GM12892 (cell line): ENCODE measurements at regions not wholly inside any gene's neighbourhood (a gene's known extent, or its start where the extent isn't known, plus 50 kb on each side); places are given as distances from the start of the nearest gene placed in this dataset.
"Not testable (repeated sequence)": the region's sequence is repeated elsewhere in the genome, so short reads cannot be mapped to it uniquely, and the experiment has no call there.

Experiments
- DNase-seq: peaks from one replicate; pipeline ENCODE4 v3.0.0; 2011; ENCODE audit not compliant: insufficient read length
- FAIRE-seq: peaks from 2 replicates; lab custom pipeline; 2011; peaks lifted over from hg19 to GRCh38; lab: Jason Lieb, UNC
- POLR2A ChIP-seq: IDR thresholded peaks from 2 replicates; pipeline ENCODE4 v1.6.1; 2011; ENCODE audit warnings: low read depth, low read length, control low read depth
- POLR2AphosphoS5 ChIP-seq: IDR thresholded peaks from 2 replicates; pipeline ENCODE4 v1.6.1; 2011; ENCODE audit warnings: low read depth, low read length, control low read depth
- TAF1 ChIP-seq: IDR thresholded peaks from 2 replicates; pipeline ENCODE4 v1.6.1; 2011; ENCODE audit warnings: low read depth, mild to moderate bottlenecking, control low read depth, low read length, borderline replicate concordance

GRCh38 chr10:45547207-45547606 lies 125.4 kb downstream of the ZFAND4 start:
- FAIRE-seq (no peak), DNase-seq (no peak)
- no peak for TF ChIP-seq POLR2AphosphoS5
- no peak for TF ChIP-seq POLR2A
- TF ChIP-seq TAF1: no peak

- TF ChIP-seq POLR2A (no peak), TAF1 (no peak), POLR2AphosphoS5 (no peak)
- FAIRE-seq: no peak
These were observed 127.4 kb downstream of the ZFAND4 start for GRCh38 chr10:45545150-45545549.

GRCh38 chr10:45544191-45544590 lies 128.4 kb downstream of the ZFAND4 start:
- TF ChIP-seq POLR2AphosphoS5 (no peak), POLR2A (no peak), TAF1 (no peak)
- DNase-seq (no peak), FAIRE-seq (no peak)

More at GRCh38 chr10:45545150-45545549, 127.4 kb downstream of the ZFAND4 start:
- DNase-seq: no peak

GRCh38 chr10:45541032-45541431 lies 131.5 kb downstream of the ZFAND4 start:
- not testable (repeated sequence) for DNase-seq

GRCh38 chr10:45540589-45540988 lies 132.0 kb downstream of the ZFAND4 start:
- DNase-seq, FAIRE-seq: not testable (repeated sequence)

More at GRCh38 chr10:45541032-45541431, 131.5 kb downstream of the ZFAND4 start:
- FAIRE-seq: not testable (repeated sequence)

GRCh38 chr10:45539569-45539968 lies 133.0 kb downstream of the ZFAND4 start:
- FAIRE-seq: not testable (repeated sequence)

GRCh38 chr10:45534572-45534971 lies 138.0 kb downstream of the ZFAND4 start:
- TF ChIP-seq TAF1: no peak
- TF ChIP-seq POLR2A: no peak
- TF ChIP-seq POLR2AphosphoS5: no peak
- FAIRE-seq (no peak), DNase-seq (no peak)

More at GRCh38 chr10:45539569-45539968, 133.0 kb downstream of the ZFAND4 start:
- DNase-seq: not testable (repeated sequence)

- FAIRE-seq (no peak), DNase-seq (no peak)
- TF ChIP-seq POLR2AphosphoS5 (no peak), TAF1 (no peak)
These were observed 140.1 kb downstream of the ZFAND4 start for GRCh38 chr10:45532480-45532879.

GRCh38 chr10:45526309-45526905 lies 146.2 kb downstream of the ZFAND4 start:
- TF ChIP-seq TAF1: no peak
- no peak for TF ChIP-seq POLR2AphosphoS5
- TF ChIP-seq POLR2A: no peak
- no peak for DNase-seq
- FAIRE-seq: no peak

GRCh38 chr10:45520476-45520875 lies 146.5 kb downstream of the ALOX5 start:
- TF ChIP-seq POLR2AphosphoS5: no peak
- TF ChIP-seq TAF1: no peak
- TF ChIP-seq POLR2A: no peak
- FAIRE-seq (no peak), DNase-seq (no peak)

GRCh38 chr10:45518741-45519140 lies 144.7 kb downstream of the ALOX5 start:
- no peak for TF ChIP-seq TAF1
- TF ChIP-seq POLR2A: no peak
- TF ChIP-seq POLR2AphosphoS5: no peak

GRCh38 chr10:45515630-45516029 lies 141.6 kb downstream of the ALOX5 start:
- DNase-seq (no peak), FAIRE-seq (no peak)
- TF ChIP-seq POLR2AphosphoS5: no peak

More at GRCh38 chr10:45518741-45519140, 144.7 kb downstream of the ALOX5 start:
- DNase-seq (no peak), FAIRE-seq (no peak)

GRCh38 chr10:45514291-45515270 lies 140.6 kb downstream of the ALOX5 start:
- TF ChIP-seq POLR2A (no peak), POLR2AphosphoS5 (no peak), TAF1 (no peak)
- no peak for DNase-seq
- no peak for FAIRE-seq
